GM23338 (cell line): ENCODE measurements at regions not wholly inside any gene's neighbourhood (a gene's known extent, or its start where the extent isn't known, plus 50 kb on each side); places are given as distances from the start of the nearest gene placed in this dataset.

Experiments
- ATAC-seq: fragments of 200-7000 bp; cut with Tn5 transposase; 3 replicates; pipeline ENCODE4 v1.9.1; 2020
- DNase-seq: peaks from one replicate; pipeline ENCODE4 v3.0.0-alpha.2; 2015; ENCODE audit warnings: low spot score
- H2AFZ ChIP-seq: fragments of 200-600 bp; sonication (generic); 2 replicates; pipeline ENCODE4 v1.8.0; 2016; ENCODE audit warnings: antibody characterized with exemption, mild to moderate bottlenecking, moderate library complexity
- H3F3A ChIP-seq: fragments of 200-600 bp; sonication (generic); replicated peaks from 2 replicates; pipeline ENCODE4 v1.8.0; 2017; ENCODE audit warnings: antibody characterized with exemption, mixed run types, low read depth
- H3K27ac ChIP-seq: fragments of 200-600 bp; sonication (generic); 2 replicates; pipeline ENCODE4 v1.6.1; 2016; ENCODE audit warnings: low read depth
- H3K27me3 ChIP-seq: fragments of 200-600 bp; sonication (generic); 2 replicates; pipeline ENCODE4 v1.8.0; 2016; ENCODE audit warnings: mild to moderate bottlenecking, mixed run types, moderate library complexity; ENCODE audit not compliant: insufficient read depth
- H3K36me3 ChIP-seq: fragments of 200-600 bp; sonication (generic); 2 replicates; pipeline ENCODE4 v1.8.0; 2016; ENCODE audit warnings: mild to moderate bottlenecking; ENCODE audit not compliant: insufficient read depth
- H3K4me1 ChIP-seq: fragments of 200-600 bp; sonication (generic); 2 replicates; pipeline ENCODE4 v1.8.0; 2016; ENCODE audit warnings: mild to moderate bottlenecking, moderate library complexity; ENCODE audit not compliant: insufficient read depth
- H3K4me2 ChIP-seq: fragments of 200-600 bp; sonication (generic); 2 replicates; pipeline ENCODE4 v1.7.1; 2017; ENCODE audit warnings: mixed run types
- H3K4me3 ChIP-seq: fragments of 200-600 bp; sonication (generic); 2 replicates; pipeline ENCODE4 v1.6.1; 2016; ENCODE audit warnings: mixed run types
- H3K79me2 ChIP-seq: fragments of 200-600 bp; sonication (generic); replicated peaks from 2 replicates; pipeline ENCODE4 v1.8.0; 2017; ENCODE audit warnings: mild to moderate bottlenecking; ENCODE audit not compliant: insufficient read depth
- H3K9me2 ChIP-seq: fragments of 200-600 bp; sonication (generic); 2 replicates; pipeline ENCODE4 v1.8.0; 2017; ENCODE audit not compliant: insufficient read depth
- H4K20me1 ChIP-seq: fragments of 200-600 bp; sonication (generic); replicated peaks from 2 replicates; pipeline ENCODE4 v1.8.0; 2017; ENCODE audit warnings: mild to moderate bottlenecking; ENCODE audit not compliant: insufficient read depth
- H3K27ac Mint-ChIP-seq: 2 replicates; pipeline ENCODE4 v1.8.0; 2020; ENCODE audit warnings: inconsistent platforms, mild to moderate bottlenecking, moderate library complexity, mixed read lengths
- H3K27me3 Mint-ChIP-seq: 3 replicates; pipeline ENCODE4 v1.8.0; 2022; ENCODE audit warnings: low read depth, mild to moderate bottlenecking, moderate library complexity, mixed read lengths, inconsistent platforms; ENCODE audit not compliant: insufficient read depth, poor library complexity
- H3K36me3 Mint-ChIP-seq: 3 replicates; pipeline ENCODE4 v1.8.0; 2021; ENCODE audit warnings: low read depth, mild to moderate bottlenecking, inconsistent platforms, moderate library complexity, mixed read lengths
- H3K4me1 Mint-ChIP-seq: 3 replicates; pipeline ENCODE4 v1.8.0; 2020; ENCODE audit warnings: mild to moderate bottlenecking, inconsistent platforms, mixed read lengths
- H3K4me3 Mint-ChIP-seq: 3 replicates; pipeline ENCODE4 v1.8.0; 2021; ENCODE audit warnings: moderate library complexity, mild to moderate bottlenecking, inconsistent platforms, mixed read lengths
- H3K9me3 Mint-ChIP-seq: 3 replicates; pipeline ENCODE4 v1.8.0; 2020; ENCODE audit warnings: moderate library complexity, mild to moderate bottlenecking, inconsistent platforms, mixed read lengths
- CREB1 ChIP-seq: fragments of 250-450 bp; sonication (Bioruptor Pico); IDR thresholded peaks from 2 replicates; pipeline ENCODE4 v1.5.0; 2020; ENCODE audit warnings: low read depth, mild to moderate bottlenecking, moderate library complexity
- CTCF ChIP-seq, 2 experiments: fragments of 200-600 bp in 1 of 2; sonication (generic) in 1 of 2; conservative IDR thresholded peaks; 2 replicates each; pipeline versions ENCODE4 v1.5.1 to v1.6.1; 2016 to 2017; ENCODE audit warnings: antibody characterized with exemption in 2 of 2, low read depth in 2 of 2, mild to moderate bottlenecking in 2 of 2, moderate library complexity in 1 of 2
- EZH2 ChIP-seq: fragments of 200-600 bp; sonication (generic); IDR thresholded peaks from one replicate; pipeline ENCODE4 v1.8.0; 2017; ENCODE audit warnings: antibody characterized with exemption, mild to moderate bottlenecking, low read depth; ENCODE audit not compliant: unreplicated experiment
- EZH2phosphoT487 ChIP-seq: fragments of 200-600 bp; sonication (generic); IDR thresholded peaks from one replicate; pipeline ENCODE4 v1.8.1; 2018; ENCODE audit warnings: antibody characterized with exemption; ENCODE audit not compliant: unreplicated experiment
- JUNB ChIP-seq: IDR thresholded peaks from one replicate; pipeline ENCODE4 v1.6.1; 2016; ENCODE audit warnings: antibody characterized with exemption; ENCODE audit not compliant: unreplicated experiment
- POLR2AphosphoS5 ChIP-seq: IDR thresholded peaks from 2 replicates; pipeline ENCODE4 v1.6.1; 2016; ENCODE audit warnings: antibody characterized with exemption, low read depth
- ZNF114 ChIP-seq: fragments of 250-450 bp; sonication (Bioruptor Pico); IDR thresholded peaks from 2 replicates; pipeline ENCODE4 v1.5.0; 2020; ENCODE audit warnings: mild to moderate bottlenecking, moderate library complexity
- ZNF331 ChIP-seq: fragments of 250-450 bp; sonication (Bioruptor Pico); IDR thresholded peaks from 2 replicates; pipeline ENCODE4 v1.5.0; 2020; ENCODE audit warnings: low read depth, mild to moderate bottlenecking, moderate library complexity
- TF ChIP-seq, protein P1 (sequence below): IDR thresholded peaks from one replicate; pipeline ENCODE4 v1.6.1; 2018; ENCODE audit warnings: antibody characterized with exemption; ENCODE audit not compliant: unreplicated experiment
- TF ChIP-seq, protein P2 (sequence below): fragments of 250-450 bp; sonication (Bioruptor Pico); IDR thresholded peaks from 2 replicates; pipeline ENCODE4 v1.5.0; 2020; ENCODE audit warnings: mild to moderate bottlenecking, moderate library complexity
- TF ChIP-seq, protein P3 (sequence below): IDR thresholded peaks from 2 replicates; pipeline ENCODE4 v1.6.1; 2016; ENCODE audit warnings: antibody characterized with exemption

DNA sequence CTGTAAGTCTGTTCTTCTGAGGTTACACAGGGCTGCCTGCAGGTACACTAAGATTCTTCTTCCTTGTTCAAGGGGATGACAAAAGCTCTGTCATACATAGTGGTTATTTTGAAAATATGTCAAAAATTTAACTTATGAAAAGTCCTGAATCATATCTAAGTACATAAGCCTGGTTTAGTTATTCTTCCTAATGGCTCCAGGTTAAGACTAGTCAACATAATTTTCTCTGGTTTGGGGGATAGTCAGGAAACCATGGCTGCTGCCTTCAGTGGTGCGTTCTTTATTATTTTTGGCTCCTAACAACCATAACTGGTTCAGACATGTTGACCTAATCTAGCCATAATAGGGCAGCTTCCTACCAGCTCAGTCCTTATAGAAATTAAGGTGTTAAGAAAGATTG lies 257.4 kb upstream of the DDI1 start:
- Histone ChIP-seq H3K36me3 (no peaks in the 10 kb centered on the region), H3K27me3 (no peaks in the 10 kb centered on the region), H2AFZ (no peak overlapping the region), H3K27ac (no peak overlapping the region), H3K4me1 (no peaks in the 10 kb centered on the region), H3K4me3 (no peak overlapping the region), H3K9me2 (no peaks in the 10 kb centered on the region), H3F3A (no peaks in the 10 kb centered on the region), H4K20me1 (no peaks in the 10 kb centered on the region), H3K79me2 (no peaks in the 10 kb centered on the region), H3K4me2 (no peak overlapping the region)
- DNase-seq (no peak), ATAC-seq (no peak)
- no peaks in the 10 kb centered on the region for H3K9me3 Mint-ChIP-seq
- H3K27ac Mint-ChIP-seq: no peak overlapping the region
- no peak overlapping the region for H3K4me3 Mint-ChIP-seq
- H3K36me3 Mint-ChIP-seq: no peaks in the 10 kb centered on the region
- TF ChIP-seq ZNF331 (CRISPR knock-in tag): no peak
- no peak for TF ChIP-seq ZNF114 (CRISPR knock-in tag)
- no peak for TF ChIP-seq POLR2AphosphoS5
- TF ChIP-seq EZH2phosphoT487: no peak
- no peak for TF ChIP-seq JUNB
- TF ChIP-seq, protein P1, sequence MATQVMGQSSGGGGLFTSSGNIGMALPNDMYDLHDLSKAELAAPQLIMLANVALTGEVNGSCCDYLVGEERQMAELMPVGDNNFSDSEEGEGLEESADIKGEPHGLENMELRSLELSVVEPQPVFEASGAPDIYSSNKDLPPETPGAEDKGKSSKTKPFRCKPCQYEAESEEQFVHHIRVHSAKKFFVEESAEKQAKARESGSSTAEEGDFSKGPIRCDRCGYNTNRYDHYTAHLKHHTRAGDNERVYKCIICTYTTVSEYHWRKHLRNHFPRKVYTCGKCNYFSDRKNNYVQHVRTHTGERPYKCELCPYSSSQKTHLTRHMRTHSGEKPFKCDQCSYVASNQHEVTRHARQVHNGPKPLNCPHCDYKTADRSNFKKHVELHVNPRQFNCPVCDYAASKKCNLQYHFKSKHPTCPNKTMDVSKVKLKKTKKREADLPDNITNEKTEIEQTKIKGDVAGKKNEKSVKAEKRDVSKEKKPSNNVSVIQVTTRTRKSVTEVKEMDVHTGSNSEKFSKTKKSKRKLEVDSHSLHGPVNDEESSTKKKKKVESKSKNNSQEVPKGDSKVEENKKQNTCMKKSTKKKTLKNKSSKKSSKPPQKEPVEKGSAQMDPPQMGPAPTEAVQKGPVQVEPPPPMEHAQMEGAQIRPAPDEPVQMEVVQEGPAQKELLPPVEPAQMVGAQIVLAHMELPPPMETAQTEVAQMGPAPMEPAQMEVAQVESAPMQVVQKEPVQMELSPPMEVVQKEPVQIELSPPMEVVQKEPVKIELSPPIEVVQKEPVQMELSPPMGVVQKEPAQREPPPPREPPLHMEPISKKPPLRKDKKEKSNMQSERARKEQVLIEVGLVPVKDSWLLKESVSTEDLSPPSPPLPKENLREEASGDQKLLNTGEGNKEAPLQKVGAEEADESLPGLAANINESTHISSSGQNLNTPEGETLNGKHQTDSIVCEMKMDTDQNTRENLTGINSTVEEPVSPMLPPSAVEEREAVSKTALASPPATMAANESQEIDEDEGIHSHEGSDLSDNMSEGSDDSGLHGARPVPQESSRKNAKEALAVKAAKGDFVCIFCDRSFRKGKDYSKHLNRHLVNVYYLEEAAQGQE: no peak
- TF ChIP-seq, protein P2, sequence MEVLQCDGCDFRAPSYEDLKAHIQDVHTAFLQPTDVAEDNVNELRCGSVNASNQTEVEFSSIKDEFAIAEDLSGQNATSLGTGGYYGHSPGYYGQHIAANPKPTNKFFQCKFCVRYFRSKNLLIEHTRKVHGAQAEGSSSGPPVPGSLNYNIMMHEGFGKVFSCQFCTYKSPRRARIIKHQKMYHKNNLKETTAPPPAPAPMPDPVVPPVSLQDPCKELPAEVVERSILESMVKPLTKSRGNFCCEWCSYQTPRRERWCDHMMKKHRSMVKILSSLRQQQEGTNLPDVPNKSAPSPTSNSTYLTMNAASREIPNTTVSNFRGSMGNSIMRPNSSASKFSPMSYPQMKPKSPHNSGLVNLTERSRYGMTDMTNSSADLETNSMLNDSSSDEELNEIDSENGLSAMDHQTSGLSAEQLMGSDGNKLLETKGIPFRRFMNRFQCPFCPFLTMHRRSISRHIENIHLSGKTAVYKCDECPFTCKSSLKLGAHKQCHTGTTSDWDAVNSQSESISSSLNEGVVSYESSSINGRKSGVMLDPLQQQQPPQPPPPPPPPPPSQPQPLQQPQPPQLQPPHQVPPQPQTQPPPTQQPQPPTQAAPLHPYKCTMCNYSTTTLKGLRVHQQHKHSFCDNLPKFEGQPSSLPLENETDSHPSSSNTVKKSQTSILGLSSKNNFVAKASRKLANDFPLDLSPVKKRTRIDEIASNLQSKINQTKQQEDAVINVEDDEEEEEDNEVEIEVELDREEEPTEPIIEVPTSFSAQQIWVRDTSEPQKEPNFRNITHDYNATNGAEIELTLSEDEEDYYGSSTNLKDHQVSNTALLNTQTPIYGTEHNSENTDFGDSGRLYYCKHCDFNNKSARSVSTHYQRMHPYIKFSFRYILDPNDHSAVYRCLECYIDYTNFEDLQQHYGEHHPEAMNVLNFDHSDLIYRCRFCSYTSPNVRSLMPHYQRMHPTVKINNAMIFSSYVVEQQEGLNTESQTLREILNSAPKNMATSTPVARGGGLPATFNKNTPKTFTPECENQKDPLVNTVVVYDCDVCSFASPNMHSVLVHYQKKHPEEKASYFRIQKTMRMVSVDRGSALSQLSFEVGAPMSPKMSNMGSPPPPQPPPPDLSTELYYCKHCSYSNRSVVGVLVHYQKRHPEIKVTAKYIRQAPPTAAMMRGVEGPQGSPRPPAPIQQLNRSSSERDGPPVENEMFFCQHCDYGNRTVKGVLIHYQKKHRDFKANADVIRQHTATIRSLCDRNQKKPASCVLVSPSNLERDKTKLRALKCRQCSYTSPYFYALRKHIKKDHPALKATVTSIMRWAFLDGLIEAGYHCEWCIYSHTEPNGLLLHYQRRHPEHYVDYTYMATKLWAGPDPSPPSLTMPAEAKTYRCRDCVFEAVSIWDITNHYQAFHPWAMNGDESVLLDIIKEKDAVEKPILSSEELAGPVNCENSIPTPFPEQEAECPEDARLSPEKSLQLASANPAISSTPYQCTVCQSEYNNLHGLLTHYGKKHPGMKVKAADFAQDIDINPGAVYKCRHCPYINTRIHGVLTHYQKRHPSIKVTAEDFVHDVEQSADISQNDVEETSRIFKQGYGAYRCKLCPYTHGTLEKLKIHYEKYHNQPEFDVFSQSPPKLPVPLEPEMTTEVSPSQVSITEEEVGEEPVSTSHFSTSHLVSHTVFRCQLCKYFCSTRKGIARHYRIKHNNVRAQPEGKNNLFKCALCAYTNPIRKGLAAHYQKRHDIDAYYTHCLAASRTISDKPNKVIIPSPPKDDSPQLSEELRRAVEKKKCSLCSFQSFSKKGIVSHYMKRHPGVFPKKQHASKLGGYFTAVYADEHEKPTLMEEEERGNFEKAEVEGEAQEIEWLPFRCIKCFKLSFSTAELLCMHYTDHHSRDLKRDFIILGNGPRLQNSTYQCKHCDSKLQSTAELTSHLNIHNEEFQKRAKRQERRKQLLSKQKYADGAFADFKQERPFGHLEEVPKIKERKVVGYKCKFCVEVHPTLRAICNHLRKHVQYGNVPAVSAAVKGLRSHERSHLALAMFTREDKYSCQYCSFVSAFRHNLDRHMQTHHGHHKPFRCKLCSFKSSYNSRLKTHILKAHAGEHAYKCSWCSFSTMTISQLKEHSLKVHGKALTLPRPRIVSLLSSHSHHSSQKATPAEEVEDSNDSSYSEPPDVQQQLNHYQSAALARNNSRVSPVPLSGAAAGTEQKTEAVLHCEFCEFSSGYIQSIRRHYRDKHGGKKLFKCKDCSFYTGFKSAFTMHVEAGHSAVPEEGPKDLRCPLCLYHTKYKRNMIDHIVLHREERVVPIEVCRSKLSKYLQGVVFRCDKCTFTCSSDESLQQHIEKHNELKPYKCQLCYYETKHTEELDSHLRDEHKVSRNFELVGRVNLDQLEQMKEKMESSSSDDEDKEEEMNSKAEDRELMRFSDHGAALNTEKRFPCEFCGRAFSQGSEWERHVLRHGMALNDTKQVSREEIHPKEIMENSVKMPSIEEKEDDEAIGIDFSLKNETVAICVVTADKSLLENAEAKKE: no peak
- no peak for TF ChIP-seq CREB1 (CRISPR knock-in tag)
- TF ChIP-seq, protein P3, sequence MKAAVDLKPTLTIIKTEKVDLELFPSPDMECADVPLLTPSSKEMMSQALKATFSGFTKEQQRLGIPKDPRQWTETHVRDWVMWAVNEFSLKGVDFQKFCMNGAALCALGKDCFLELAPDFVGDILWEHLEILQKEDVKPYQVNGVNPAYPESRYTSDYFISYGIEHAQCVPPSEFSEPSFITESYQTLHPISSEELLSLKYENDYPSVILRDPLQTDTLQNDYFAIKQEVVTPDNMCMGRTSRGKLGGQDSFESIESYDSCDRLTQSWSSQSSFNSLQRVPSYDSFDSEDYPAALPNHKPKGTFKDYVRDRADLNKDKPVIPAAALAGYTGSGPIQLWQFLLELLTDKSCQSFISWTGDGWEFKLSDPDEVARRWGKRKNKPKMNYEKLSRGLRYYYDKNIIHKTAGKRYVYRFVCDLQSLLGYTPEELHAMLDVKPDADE: no peak
- TF ChIP-seq EZH2: no peak
- no peak for TF ChIP-seq CTCF (conservative IDR thresholded peaks at IDR 0.05; ENCODE audit: low read depth in 2 of 2)
- peaks cover 5% of the 10 kb centered on the region for H3K4me1 Mint-ChIP-seq
- peaks cover 3% of the 10 kb centered on the region for H3K27me3 Mint-ChIP-seq
